ENCODE measurements at regions not wholly inside any gene's neighbourhood (a gene's known extent, or its start where the extent isn't known, plus 50 kb on each side); places are given as distances from the start of the nearest gene placed in this dataset.

- H3K27ac ChIP-seq (ENCODE audit: low read depth in 1 of 2, low read length in 2 of 2), result peak overlapping the region; percentile 73 to 95
- no peaks in the 10 kb centered on the region for H3K9me3 ChIP-seq (ENCODE audit: control insufficient read depth, low read length)
- no peaks in the 10 kb centered on the region for H3K36me3 ChIP-seq (ENCODE audit: control insufficient read depth in 1 of 2, insufficient read depth in 2 of 2, low read length in 1 of 2)
- WGBS, 2 donors, result 3 to 7% methylated on average over 4 of the region's 4 CpGs
- no peak for ATAC-seq (ENCODE audit: low FRiP score)
- intact Hi-C loops (cut with DNase I), result loop anchor here in 1 of 2 donors (5.0 kb wide), 1 partner anchor 117 kb away; no protein-coding TSS in a partner anchor
- no peak overlapping the region for H3K4me3 ChIP-seq (ENCODE audit: low read length in 2 of 2)
- no peaks in the 10 kb centered on the region for H3K27me3 ChIP-seq (ENCODE audit: control insufficient read depth in 1 of 2, insufficient read depth in 2 of 2, low read length in 1 of 2)
- H3K4me1 ChIP-seq (ENCODE audit: control insufficient read depth in 1 of 2, insufficient read depth in 2 of 2, low read length in 2 of 2), result peaks cover 0 to 10% of the 10 kb centered on the region in 2 donors
- DNase-seq, result no peak
Observed at GRCh38 chr1:219299420-219299819, 125.7 kb downstream of the LYPLAL1 start.

- Histone ChIP-seq H3K4me1 (ENCODE audit: control insufficient read depth in 1 of 2, insufficient read depth in 2 of 2, low read length in 2 of 2) (peaks cover 0 to 10% of the 10 kb centered on the region in 2 donors), H3K9me3 (ENCODE audit: control insufficient read depth, low read length) (no peaks in the 10 kb centered on the region), H3K36me3 (ENCODE audit: control insufficient read depth in 1 of 2, insufficient read depth in 2 of 2, low read length in 1 of 2) (no peaks in the 10 kb centered on the region), H3K4me3 (ENCODE audit: low read length in 2 of 2) (no peak overlapping the region), H3K27me3 (ENCODE audit: control insufficient read depth in 1 of 2, insufficient read depth in 2 of 2, low read length in 1 of 2) (no peaks in the 10 kb centered on the region), H3K27ac (ENCODE audit: low read depth in 1 of 2, low read length in 2 of 2) (peak overlapping the region; percentile 23 to 87)
- peak; percentile 57 for ATAC-seq (ENCODE audit: low FRiP score)
- no peak for DNase-seq
- 2 to 9% methylated on average over 4 of the region's 4 CpGs for WGBS, 2 donors
- intact Hi-C loops (cut with DNase I), result loop anchor here in 1 of 2 donors (5.0 kb wide), 1 partner anchor 116 kb away; no protein-coding TSS in a partner anchor
Observed at GRCh38 chr1:219298571-219299148, 125.0 kb downstream of the LYPLAL1 start.

GRCh38 chr1:219296430-219297355, 123.0 kb downstream of the LYPLAL1 start:
- intact Hi-C loops (cut with DNase I), result loop anchor here in 1 of 2 donors (5.0 kb wide), 1 partner anchor 114 kb away; no protein-coding TSS in a partner anchor
- DNase-seq, result no peak
- Histone ChIP-seq H3K27me3 (ENCODE audit: control insufficient read depth in 1 of 2, insufficient read depth in 2 of 2, low read length in 1 of 2) (no peaks in the 10 kb centered on the region), H3K36me3 (ENCODE audit: control insufficient read depth in 1 of 2, insufficient read depth in 2 of 2, low read length in 1 of 2) (no peaks in the 10 kb centered on the region), H3K4me3 (ENCODE audit: low read length in 2 of 2) (no peak overlapping the region), H3K27ac (ENCODE audit: low read depth in 1 of 2, low read length in 2 of 2) (peak overlapping the region; percentile 74 to 87), H3K9me3 (ENCODE audit: control insufficient read depth, low read length) (no peaks in the 10 kb centered on the region), H3K4me1 (ENCODE audit: control insufficient read depth in 1 of 2, insufficient read depth in 2 of 2, low read length in 2 of 2) (peaks cover 0 to 10% of the 10 kb centered on the region in 2 donors)
- no peak for ATAC-seq (ENCODE audit: low FRiP score)
- 5 to 8% methylated on average over 6 of the region's 6 CpGs for WGBS, 2 donors

GRCh38 chr1:219294251-219294650, 120.6 kb downstream of the LYPLAL1 start:
- Histone ChIP-seq H3K4me1 (ENCODE audit: control insufficient read depth in 1 of 2, insufficient read depth in 2 of 2, low read length in 2 of 2) (peaks cover 0 to 7% of the 10 kb centered on the region in 2 donors), H3K27ac (ENCODE audit: low read depth in 1 of 2, low read length in 2 of 2) (no peak overlapping the region), H3K36me3 (ENCODE audit: control insufficient read depth in 1 of 2, insufficient read depth in 2 of 2, low read length in 1 of 2) (no peaks in the 10 kb centered on the region), H3K9me3 (ENCODE audit: control insufficient read depth, low read length) (no peaks in the 10 kb centered on the region), H3K27me3 (ENCODE audit: control insufficient read depth in 1 of 2, insufficient read depth in 2 of 2, low read length in 1 of 2) (no peaks in the 10 kb centered on the region), H3K4me3 (ENCODE audit: low read length in 2 of 2) (no peak overlapping the region)
- no peak for ATAC-seq (ENCODE audit: low FRiP score)
- no peak for DNase-seq
- intact Hi-C loops (cut with DNase I), result no loop called here

GRCh38 chr1:219293410-219293809, 119.7 kb downstream of the LYPLAL1 start:
- Histone ChIP-seq H3K27me3 (ENCODE audit: control insufficient read depth in 1 of 2, insufficient read depth in 2 of 2, low read length in 1 of 2) (no peaks in the 10 kb centered on the region), H3K36me3 (ENCODE audit: control insufficient read depth in 1 of 2, insufficient read depth in 2 of 2, low read length in 1 of 2) (no peaks in the 10 kb centered on the region), H3K9me3 (ENCODE audit: control insufficient read depth, low read length) (no peaks in the 10 kb centered on the region), H3K27ac (ENCODE audit: low read depth in 1 of 2, low read length in 2 of 2) (no peak overlapping the region), H3K4me1 (ENCODE audit: control insufficient read depth in 1 of 2, insufficient read depth in 2 of 2, low read length in 2 of 2) (peaks cover 0 to 5% of the 10 kb centered on the region in 2 donors), H3K4me3 (ENCODE audit: low read length in 2 of 2) (no peak overlapping the region)
- DNase-seq, result no peak
- intact Hi-C loops (cut with DNase I), result no loop called here
- WGBS, 2 donors, result 58 to 59% methylated on average over 3 of the region's 3 CpGs
- ATAC-seq (ENCODE audit: low FRiP score), result no peak

GRCh38 chr1:219292999-219293398, 119.3 kb downstream of the LYPLAL1 start:
- intact Hi-C loops (cut with DNase I), result no loop called here

GRCh38 chr1:219292341-219292740, 118.7 kb downstream of the LYPLAL1 start:
- no peak overlapping the region for H3K4me3 ChIP-seq (ENCODE audit: low read length in 2 of 2)
- no peaks in the 10 kb centered on the region for H3K4me1 ChIP-seq (ENCODE audit: control insufficient read depth in 1 of 2, insufficient read depth in 2 of 2, low read length in 2 of 2)
- no peaks in the 10 kb centered on the region for H3K36me3 ChIP-seq (ENCODE audit: control insufficient read depth in 1 of 2, insufficient read depth in 2 of 2, low read length in 1 of 2)
- no peak for ATAC-seq (ENCODE audit: low FRiP score)
- no peak for DNase-seq
- intact Hi-C loops (cut with DNase I), result no loop called here
- no peaks in the 10 kb centered on the region for H3K9me3 ChIP-seq (ENCODE audit: control insufficient read depth, low read length)
- H3K27ac ChIP-seq (ENCODE audit: low read depth in 1 of 2, low read length in 2 of 2), result no peak overlapping the region
- H3K27me3 ChIP-seq (ENCODE audit: control insufficient read depth in 1 of 2, insufficient read depth in 2 of 2, low read length in 1 of 2), result no peaks in the 10 kb centered on the region

More at GRCh38 chr1:219292999-219293398, 119.3 kb downstream of the LYPLAL1 start:
- Histone ChIP-seq H3K4me3 (ENCODE audit: low read length in 2 of 2) (no peak overlapping the region), H3K9me3 (ENCODE audit: control insufficient read depth, low read length) (no peaks in the 10 kb centered on the region), H3K4me1 (ENCODE audit: control insufficient read depth in 1 of 2, insufficient read depth in 2 of 2, low read length in 2 of 2) (peaks cover 0 to under 1% of the 10 kb centered on the region in 2 donors), H3K27me3 (ENCODE audit: control insufficient read depth in 1 of 2, insufficient read depth in 2 of 2, low read length in 1 of 2) (no peaks in the 10 kb centered on the region), H3K36me3 (ENCODE audit: control insufficient read depth in 1 of 2, insufficient read depth in 2 of 2, low read length in 1 of 2) (no peaks in the 10 kb centered on the region), H3K27ac (ENCODE audit: low read depth in 1 of 2, low read length in 2 of 2) (no peak overlapping the region)
- ATAC-seq (ENCODE audit: low FRiP score) (no peak), DNase-seq (no peak)
- WGBS, 2 donors, result 94 to 97% methylated on average over 3 of the region's 3 CpGs

GRCh38 chr1:219289171-219289570, 115.5 kb downstream of the LYPLAL1 start:
- ATAC-seq (ENCODE audit: low FRiP score) (no peak), DNase-seq (no peak)
- Histone ChIP-seq H3K27me3 (ENCODE audit: control insufficient read depth in 1 of 2, insufficient read depth in 2 of 2, low read length in 1 of 2) (no peaks in the 10 kb centered on the region), H3K4me3 (ENCODE audit: low read length in 2 of 2) (no peak overlapping the region), H3K4me1 (ENCODE audit: control insufficient read depth in 1 of 2, insufficient read depth in 2 of 2, low read length in 2 of 2) (no peaks in the 10 kb centered on the region), H3K36me3 (ENCODE audit: control insufficient read depth in 1 of 2, insufficient read depth in 2 of 2, low read length in 1 of 2) (peaks cover 0 to 2% of the 10 kb centered on the region in 2 donors), H3K9me3 (ENCODE audit: control insufficient read depth, low read length) (no peaks in the 10 kb centered on the region), H3K27ac (ENCODE audit: low read depth in 1 of 2, low read length in 2 of 2) (no peak overlapping the region)
- intact Hi-C loops (cut with DNase I), result no loop called here
- WGBS, 2 donors, result 80% methylated on average over 6 of the region's 6 CpGs

- no peak overlapping the region for H3K4me3 ChIP-seq (ENCODE audit: low read length in 2 of 2)
- no peak overlapping the region for H3K27ac ChIP-seq (ENCODE audit: low read depth in 1 of 2, low read length in 2 of 2)
- ATAC-seq (ENCODE audit: low FRiP score), result no peak
- no peaks in the 10 kb centered on the region for H3K9me3 ChIP-seq (ENCODE audit: control insufficient read depth, low read length)
- intact Hi-C loops (cut with DNase I), result no loop called here
- H3K36me3 ChIP-seq (ENCODE audit: control insufficient read depth in 1 of 2, insufficient read depth in 2 of 2, low read length in 1 of 2), result peaks cover 0 to 2% of the 10 kb centered on the region in 2 donors
- DNase-seq, result no peak
- H3K27me3 ChIP-seq (ENCODE audit: control insufficient read depth in 1 of 2, insufficient read depth in 2 of 2, low read length in 1 of 2), result no peaks in the 10 kb centered on the region
- H3K4me1 ChIP-seq (ENCODE audit: control insufficient read depth in 1 of 2, insufficient read depth in 2 of 2, low read length in 2 of 2), result no peaks in the 10 kb centered on the region
Observed at GRCh38 chr1:219283541-219283940, 109.9 kb downstream of the LYPLAL1 start.
